ENCODE measurements at regions not wholly inside any gene's neighbourhood (a gene's known extent, or its start where the extent isn't known, plus 50 kb on each side); places are given as distances from the start of the nearest gene placed in this dataset.

- no peak for DNase-seq
Observed at GRCh38 chr10:4474829-4475228, 351.2 kb upstream of the AKR1E2 start.

- no peak for DNase-seq
Observed at GRCh38 chr10:4473977-4474376, 352.0 kb upstream of the AKR1E2 start.

- no peak for DNase-seq
Observed at GRCh38 chr10:4472190-4472904, 353.7 kb upstream of the AKR1E2 start.

GRCh38 chr10:4470231-4470835 lies 355.7 kb upstream of the AKR1E2 start:
- no peak for DNase-seq

DNA sequence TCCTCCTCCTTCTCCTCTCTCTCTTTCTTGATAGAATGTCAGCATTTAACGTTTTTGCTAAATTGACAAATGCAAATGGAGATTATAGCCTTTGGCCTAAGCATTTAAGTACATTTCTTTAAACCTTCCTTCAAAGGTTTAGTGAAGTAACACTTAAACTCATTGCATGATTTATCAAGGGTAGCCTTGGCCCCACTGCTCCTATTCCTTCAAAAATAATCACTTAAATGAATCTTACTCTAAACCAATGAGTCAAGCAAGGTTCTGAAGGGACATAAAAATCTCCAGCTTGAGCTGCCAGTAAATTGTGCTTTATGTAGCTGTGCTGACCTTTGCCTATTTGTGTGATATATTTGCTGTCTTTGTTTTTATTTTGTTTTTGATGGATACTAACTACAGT lies 358.5 kb upstream of the AKR1E2 start:
- no peak for DNase-seq

DNA sequence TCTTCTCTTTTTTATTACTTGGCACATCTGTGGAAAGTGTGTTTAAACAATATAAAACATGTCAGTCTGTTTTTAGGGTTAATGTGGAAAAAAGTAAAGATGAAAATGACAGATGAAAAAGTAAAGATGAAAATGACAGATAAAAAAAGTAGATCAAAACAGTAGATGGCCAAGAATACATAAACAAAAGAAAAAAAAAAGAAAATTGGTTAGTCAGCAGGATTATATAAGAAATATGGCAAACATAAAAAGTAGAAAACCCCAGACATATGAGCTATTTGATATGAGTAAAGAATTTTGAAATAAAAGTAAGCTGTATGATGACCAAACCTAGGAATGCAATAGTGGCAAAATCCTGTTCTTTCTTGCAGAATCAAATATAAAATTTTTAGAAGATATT lies 365.7 kb upstream of the AKR1E2 start:
- DNase-seq = no peak

DNA sequence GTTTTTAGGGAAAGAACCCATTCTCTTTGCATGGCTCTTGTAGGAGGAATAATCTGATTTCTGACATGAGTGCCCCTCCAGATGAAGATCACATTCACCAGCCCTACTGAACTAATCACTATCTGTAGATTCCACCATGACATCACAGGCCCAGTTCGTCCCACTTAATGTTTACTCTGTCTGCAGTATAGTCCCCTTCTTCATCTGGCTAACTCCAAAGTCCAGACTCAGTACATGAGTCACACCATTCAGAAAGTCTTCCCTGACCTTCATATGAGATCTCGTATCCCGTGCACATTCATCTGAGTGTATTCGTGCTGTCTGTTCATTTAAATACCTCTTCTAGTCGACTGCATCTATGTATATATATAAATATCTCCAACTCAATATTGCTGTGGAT lies 366.5 kb upstream of the AKR1E2 start:
- no peak for DNase-seq

GRCh38 chr10:4457597-4457996 lies 368.4 kb upstream of the AKR1E2 start:
- DNase-seq = no peak

DNA sequence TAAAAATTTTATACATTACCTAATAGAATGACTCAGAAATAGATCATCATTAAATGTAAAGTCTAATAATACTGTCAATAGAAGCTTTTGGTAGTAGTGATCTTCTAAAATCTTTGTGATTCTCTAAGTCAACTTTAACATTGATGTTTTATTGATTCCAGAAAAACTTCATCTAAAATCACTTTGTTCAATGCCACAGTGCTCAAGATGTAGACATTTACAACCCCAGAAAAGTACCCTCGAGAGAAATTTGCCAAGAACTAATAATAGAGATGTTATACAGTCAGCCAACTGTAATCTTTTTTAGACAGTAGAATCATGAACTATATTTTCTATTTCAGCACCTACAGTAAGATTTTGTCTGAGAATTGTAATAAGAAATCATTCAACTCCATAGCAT lies 369.2 kb upstream of the AKR1E2 start:
- no peak for DNase-seq

- DNase-seq = no peak
Observed at GRCh38 chr10:4456279-4456678, 369.7 kb upstream of the AKR1E2 start.

GRCh38 chr10:4453950-4454349 lies 372.1 kb upstream of the AKR1E2 start:
- DNase-seq = no peak

DNA sequence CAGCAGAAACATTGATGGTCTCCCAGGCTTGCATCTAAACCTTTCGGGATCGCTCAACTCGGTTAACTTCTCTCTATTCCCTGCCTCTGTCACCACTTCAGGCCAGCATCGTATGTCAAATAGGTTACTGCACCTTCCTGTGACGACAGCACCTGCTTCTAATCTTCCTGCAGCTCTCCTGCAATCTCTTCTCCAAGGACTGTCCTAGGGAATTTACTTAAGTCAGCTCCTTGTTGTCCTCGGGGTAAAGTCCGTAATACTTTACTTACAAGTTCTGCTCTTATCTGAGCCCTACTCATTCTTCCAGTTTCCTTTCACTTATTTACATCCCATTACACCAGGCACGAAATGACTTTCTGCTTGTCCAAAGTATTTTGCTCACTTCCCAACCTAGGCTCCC lies 372.7 kb upstream of the AKR1E2 start:
- DNase-seq = no peak

DNA sequence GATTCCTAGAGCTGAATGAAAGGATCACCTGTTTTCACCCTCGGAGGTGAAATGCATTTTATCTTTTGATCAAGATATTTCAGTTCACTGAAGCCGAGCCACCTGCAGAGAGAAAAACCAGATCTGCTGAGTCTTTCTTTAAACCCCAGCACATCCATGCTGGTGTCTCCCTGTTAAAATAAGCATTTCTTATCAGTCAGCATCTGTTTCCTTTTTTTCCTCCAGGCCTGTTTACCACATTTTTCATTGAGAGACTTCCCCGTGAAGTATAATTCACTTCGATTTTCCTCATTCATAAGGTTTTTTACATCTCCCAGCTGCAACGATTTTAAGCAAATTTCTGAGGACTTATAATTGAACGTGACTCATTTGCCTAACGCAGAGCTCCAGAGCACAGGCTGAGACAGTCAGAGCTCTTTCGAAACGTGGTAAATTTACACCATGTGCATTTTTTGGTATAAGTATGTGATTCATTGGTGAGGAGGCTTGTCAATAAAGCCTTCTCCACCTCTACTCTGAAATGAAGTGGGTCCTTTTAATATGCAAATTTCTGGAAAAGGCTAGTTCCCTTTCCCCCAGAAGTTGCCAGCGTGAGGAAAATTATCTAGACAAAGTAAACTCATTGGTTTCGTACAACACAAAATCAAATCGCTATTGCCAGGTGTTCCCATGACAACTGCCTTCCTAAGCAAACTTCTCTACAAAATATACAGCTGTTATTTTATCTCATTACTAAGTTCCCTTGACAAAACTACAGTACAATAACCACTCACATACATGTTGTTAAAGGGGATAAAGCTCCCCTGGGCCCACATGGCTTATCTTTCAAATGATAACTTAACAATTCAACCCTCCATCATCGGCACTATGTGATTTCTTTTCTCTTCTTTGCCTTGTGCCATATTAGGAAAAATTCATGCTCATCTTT lies 374.8 kb upstream of the AKR1E2 start:
- no peak for DNase-seq

GRCh38 chr10:4450169-4450568 lies 375.8 kb upstream of the AKR1E2 start:
- DNase-seq = no peak

DNA sequence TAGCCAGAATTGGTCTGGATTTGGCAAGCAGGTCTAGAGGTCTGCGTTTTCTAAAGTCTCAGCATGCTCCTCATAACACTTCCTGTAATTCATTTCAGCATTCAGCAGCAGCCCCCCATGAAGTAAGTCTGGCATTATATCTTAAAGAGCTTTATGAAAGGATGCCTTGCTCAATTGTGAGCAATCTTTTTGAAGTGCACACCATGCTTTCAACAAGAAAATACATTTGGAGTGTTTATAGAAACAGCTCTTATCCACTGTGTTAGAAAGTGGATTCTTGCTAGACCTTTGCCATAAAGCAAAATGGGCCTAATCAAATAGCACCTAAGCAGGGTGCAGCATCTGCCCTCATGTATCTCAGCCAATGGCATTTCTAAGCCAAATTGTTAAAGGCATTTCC lies 378.0 kb upstream of the AKR1E2 start:
- DNase-seq = no peak

- DNase-seq = no peak
Observed at GRCh38 chr10:4443419-4443818, 382.6 kb upstream of the AKR1E2 start.

DNA sequence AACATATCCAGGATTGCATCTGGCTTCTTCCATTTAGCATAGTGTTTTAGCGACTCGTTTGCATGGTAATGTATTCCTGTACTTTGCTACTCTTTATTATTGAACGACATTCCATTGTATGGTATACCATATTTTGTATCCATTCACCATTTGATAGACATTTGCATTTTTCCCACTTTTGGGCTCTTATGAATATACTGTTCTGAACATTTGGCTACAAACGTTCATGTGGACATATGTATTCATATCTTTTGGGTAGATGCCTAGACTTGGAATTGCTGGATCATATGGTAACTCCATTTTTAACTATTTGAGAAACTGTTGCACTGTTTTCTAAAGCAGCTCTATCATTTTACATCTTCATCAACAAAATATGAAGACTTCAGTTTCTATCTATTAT lies 383.7 kb upstream of the AKR1E2 start:
- no peak for DNase-seq

- DNase-seq = no peak
Observed at GRCh38 chr10:4440260-4440659, 385.7 kb upstream of the AKR1E2 start.

DNA sequence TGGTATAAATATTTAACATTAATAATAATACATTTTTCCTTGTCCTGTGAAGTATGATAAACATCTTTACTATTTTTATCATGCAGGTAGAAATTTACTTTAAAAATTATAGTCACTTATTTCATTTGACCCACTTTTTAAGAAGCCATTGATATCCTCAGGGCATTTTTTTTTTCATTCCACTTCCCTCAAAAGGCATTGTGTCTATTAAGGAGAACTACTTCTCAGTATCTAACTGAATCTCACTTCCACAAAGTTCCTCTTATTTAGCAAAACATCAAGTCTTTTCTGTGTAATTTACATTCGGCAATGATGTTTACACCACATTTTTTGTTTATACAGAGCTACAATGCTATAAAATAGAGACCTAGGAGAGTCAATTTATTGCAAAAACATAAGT lies 388.2 kb upstream of the AKR1E2 start:
- DNase-seq = no peak

DNA sequence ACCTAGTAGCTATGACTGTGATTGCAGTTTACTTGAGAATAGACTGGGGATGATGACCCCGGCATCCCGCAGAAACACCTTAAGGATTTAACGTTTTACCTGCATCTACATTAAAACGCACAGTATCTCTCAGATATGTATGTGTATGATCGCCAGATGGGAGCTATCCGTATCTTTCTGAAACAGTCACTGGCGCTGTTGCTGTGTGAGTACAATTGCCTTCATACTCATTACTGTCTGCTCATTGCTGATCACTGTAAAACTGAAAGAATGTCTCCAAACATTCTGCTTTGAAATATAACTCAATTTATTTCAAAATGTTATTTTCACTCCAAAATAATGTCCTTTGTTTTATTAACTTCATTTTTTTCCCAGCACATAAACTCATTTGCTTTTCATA lies 388.9 kb upstream of the AKR1E2 start:
- DNase-seq = no peak

- no peak for DNase-seq
Observed at GRCh38 chr10:4436103-4436502, 389.9 kb upstream of the AKR1E2 start.

- no peak for DNase-seq
Observed at GRCh38 chr10:4434516-4435071, 391.4 kb upstream of the AKR1E2 start.

GRCh38 chr10:4434105-4434504 lies 391.9 kb upstream of the AKR1E2 start:
- no peak for DNase-seq
